GM21515 (cell line): ENCODE measurements at regions not wholly inside any gene's neighbourhood (a gene's known extent, or its start where the extent isn't known, plus 50 kb on each side); places are given as distances from the start of the nearest gene placed in this dataset.
"Not testable (repeated sequence)": the region's sequence is repeated elsewhere in the genome, so short reads cannot be mapped to it uniquely, and the experiment has no call there.

Source experiments
- ATAC-seq: cut with Tn5 transposase; IDR thresholded peaks from one replicate; pipeline ENCODE4 v1.9.1; 2021; ENCODE audit not compliant: unreplicated experiment

GRCh38 chr21:19490481-19490880 lies 1086.9 kb upstream of the TMPRSS15 start:
- no peak for ATAC-seq

GRCh38 chr21:19493437-19494241 lies 1090.1 kb upstream of the TMPRSS15 start:
- not testable (repeated sequence) for ATAC-seq

GRCh38 chr21:19501115-19501514 lies 1097.5 kb upstream of the TMPRSS15 start:
- ATAC-seq = no peak

GRCh38 chr21:19507682-19508260 lies 1104.2 kb upstream of the TMPRSS15 start:
- ATAC-seq = no peak

- no peak for ATAC-seq
These were observed 1104.9 kb upstream of the TMPRSS15 start for GRCh38 chr21:19508442-19508841.

- ATAC-seq = no peak
These were observed 1105.3 kb upstream of the TMPRSS15 start for GRCh38 chr21:19508844-19509243.

- no peak for ATAC-seq
These were observed 1106.5 kb upstream of the TMPRSS15 start for GRCh38 chr21:19510057-19510456.

GRCh38 chr21:19510653-19511052 lies 1107.1 kb upstream of the TMPRSS15 start:
- ATAC-seq = no peak

GRCh38 chr21:19522381-19522780 lies 1118.8 kb upstream of the TMPRSS15 start:
- ATAC-seq = no peak

GRCh38 chr21:19523061-19523460 lies 1119.5 kb upstream of the TMPRSS15 start:
- ATAC-seq = no peak

GRCh38 chr21:19523746-19524145 lies 1120.2 kb upstream of the TMPRSS15 start:
- no peak for ATAC-seq

- no peak for ATAC-seq
These were observed 1125.4 kb upstream of the TMPRSS15 start for GRCh38 chr21:19529031-19529430.

- ATAC-seq = no peak
These were observed 1131.8 kb upstream of the TMPRSS15 start for GRCh38 chr21:19535356-19535755.

- no peak for ATAC-seq
These were observed 1133.5 kb upstream of the TMPRSS15 start for GRCh38 chr21:19537116-19537515.

- ATAC-seq = no peak
These were observed 1136.7 kb upstream of the TMPRSS15 start for GRCh38 chr21:19540287-19540686.

- ATAC-seq = no peak
These were observed 1138.0 kb upstream of the TMPRSS15 start for GRCh38 chr21:19541602-19542001.

- not testable (repeated sequence) for ATAC-seq
These were observed 1140.9 kb upstream of the TMPRSS15 start for GRCh38 chr21:19544493-19544892.

GRCh38 chr21:19547951-19548840 lies 1144.6 kb upstream of the TMPRSS15 start:
- no peak for ATAC-seq

GRCh38 chr21:19553919-19554615 lies 1150.5 kb upstream of the TMPRSS15 start:
- ATAC-seq = no peak

- ATAC-seq = no peak
These were observed 1153.5 kb upstream of the TMPRSS15 start for GRCh38 chr21:19557046-19557445.

GRCh38 chr21:19557488-19557887 lies 1153.9 kb upstream of the TMPRSS15 start:
- no peak for ATAC-seq
